ENCODE measurements at regions not wholly inside any gene's neighbourhood (a gene's known extent, or its start where the extent isn't known, plus 50 kb on each side); places are given as distances from the start of the nearest gene placed in this dataset.

- TF ChIP-seq REST (IDR thresholded peaks at IDR 0.05; ENCODE audit: low read depth) = no peak
- no peak for TF ChIP-seq RAD21 (IDR thresholded peaks at IDR 0.05; ENCODE audit: low read depth)
- TF ChIP-seq TCF12 (IDR thresholded peaks at IDR 0.05; ENCODE audit: low read depth) = no peak
- TF ChIP-seq YY1 (IDR thresholded peaks at IDR 0.05; ENCODE audit: low read depth) = no peak
- no peak for TF ChIP-seq MAX (IDR thresholded peaks at IDR 0.05)
- no peak for TF ChIP-seq EGR1 (IDR thresholded peaks at IDR 0.05)
- no peak for TF ChIP-seq ZBTB7A (IDR thresholded peaks at IDR 0.05; ENCODE audit: low read depth)
- TF ChIP-seq USF1 (IDR thresholded peaks at IDR 0.05) = no peak
- no peak for TF ChIP-seq EP300 (IDR thresholded peaks at IDR 0.05; ENCODE audit: borderline replicate concordance)
- TF ChIP-seq TAF1 (IDR thresholded peaks at IDR 0.05; ENCODE audit: low read depth) = no peak
- TF ChIP-seq NFIC (IDR thresholded peaks at IDR 0.05) = no peak
- TF ChIP-seq CEBPB (IDR thresholded peaks at IDR 0.05) = no peak
Observed at GRCh38 chr7:35333265-35333664, 79.4 kb upstream of the TBX20 start.

GRCh38 chr7:35331730-35332678, 78.1 kb upstream of the TBX20 start:
- TF ChIP-seq CREB1 (IDR thresholded peaks at IDR 0.05; ENCODE audit: low read depth) = no peak
- no peak for TF ChIP-seq NFIC (IDR thresholded peaks at IDR 0.05)
- TF ChIP-seq EP300 (IDR thresholded peaks at IDR 0.05; ENCODE audit: borderline replicate concordance) = no peak
- no peak for TF ChIP-seq RAD21 (IDR thresholded peaks at IDR 0.05; ENCODE audit: low read depth)
- TF ChIP-seq REST (IDR thresholded peaks at IDR 0.05; ENCODE audit: low read depth) = no peak
- TF ChIP-seq FOXM1 (IDR thresholded peaks at IDR 0.05; ENCODE audit: borderline replicate concordance, low read depth) = no peak
- TF ChIP-seq CEBPB (IDR thresholded peaks at IDR 0.05) = no peak
- TF ChIP-seq ZBTB7A (IDR thresholded peaks at IDR 0.05; ENCODE audit: low read depth) = no peak
- no peak for TF ChIP-seq TEAD4 (IDR thresholded peaks at IDR 0.05)
- TF ChIP-seq TAF1 (IDR thresholded peaks at IDR 0.05; ENCODE audit: low read depth) = no peak
- TF ChIP-seq MAX (IDR thresholded peaks at IDR 0.05) = no peak
- TF ChIP-seq EGR1 (IDR thresholded peaks at IDR 0.05) = no peak
- no peak for TF ChIP-seq TCF12 (IDR thresholded peaks at IDR 0.05; ENCODE audit: low read depth)
- no peak for TF ChIP-seq USF1 (IDR thresholded peaks at IDR 0.05)
- no peak for TF ChIP-seq YY1 (IDR thresholded peaks at IDR 0.05; ENCODE audit: low read depth)

GRCh38 chr7:35329026-35329425, 75.1 kb upstream of the TBX20 start:
- TF ChIP-seq ZBTB7A (IDR thresholded peaks at IDR 0.05; ENCODE audit: low read depth) (no peak), EP300 (IDR thresholded peaks at IDR 0.05; ENCODE audit: borderline replicate concordance) (no peak), RAD21 (IDR thresholded peaks at IDR 0.05; ENCODE audit: low read depth) (no peak), CEBPB (IDR thresholded peaks at IDR 0.05) (no peak), TEAD4 (IDR thresholded peaks at IDR 0.05) (no peak), CREB1 (IDR thresholded peaks at IDR 0.05; ENCODE audit: low read depth) (no peak), TAF1 (IDR thresholded peaks at IDR 0.05; ENCODE audit: low read depth) (no peak), REST (IDR thresholded peaks at IDR 0.05; ENCODE audit: low read depth) (no peak), YY1 (IDR thresholded peaks at IDR 0.05; ENCODE audit: low read depth) (no peak), TCF12 (IDR thresholded peaks at IDR 0.05; ENCODE audit: low read depth) (no peak), MAX (IDR thresholded peaks at IDR 0.05) (no peak), FOXM1 (IDR thresholded peaks at IDR 0.05; ENCODE audit: borderline replicate concordance, low read depth) (no peak), USF1 (IDR thresholded peaks at IDR 0.05) (no peak)
